Upper lobe of left lung (tissue), 4 donors: ENCODE measurements at regions not wholly inside any gene's neighbourhood (a gene's known extent, or its start where the extent isn't known, plus 50 kb on each side); places are given as distances from the start of the nearest gene placed in this dataset.

Experiments
- POLR2AphosphoS5 ChIP-seq, 2 donors: sonication (generic); formaldehyde crosslinking; IDR thresholded peaks; one replicate each; pipeline ENCODE4 v1.5.1; 2017; ENCODE audit warnings: antibody characterized with exemption in 2 of 2
- TF ChIP-seq, protein P1 (sequence below), 6 experiments: fragments of 450-650 bp in 4 of 6; fragments of 200-600 bp in 2 of 6; sonication (generic) in 2 of 6; IDR thresholded peaks; one replicate each; pipeline ENCODE4 v1.5.1; 2016 to 2019; ENCODE audit warnings: antibody characterized with exemption in 6 of 6

DNA sequence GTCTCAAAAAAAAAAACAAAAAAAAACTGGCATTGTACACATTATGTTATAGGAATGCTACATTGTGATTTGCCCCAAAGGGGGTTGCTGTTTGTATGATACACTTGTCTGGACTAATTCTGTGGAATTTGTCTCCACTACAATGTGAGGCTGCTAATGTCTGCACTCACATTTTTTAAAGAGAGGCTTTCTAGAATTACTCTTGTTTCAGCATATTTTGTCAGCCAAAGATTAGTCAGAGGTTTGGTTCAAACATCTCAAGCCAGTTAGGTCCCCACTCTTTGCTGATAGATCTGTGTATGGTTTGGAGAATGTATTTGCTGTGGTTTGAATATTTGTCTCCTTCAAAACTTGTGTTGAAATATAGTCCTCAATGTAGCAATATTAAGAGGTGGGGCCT is 59.3 kb upstream of the ZNF169 start:
- TF ChIP-seq POLR2AphosphoS5 (IDR thresholded peaks at IDR 0.05): no peak
- TF ChIP-seq, protein P1, sequence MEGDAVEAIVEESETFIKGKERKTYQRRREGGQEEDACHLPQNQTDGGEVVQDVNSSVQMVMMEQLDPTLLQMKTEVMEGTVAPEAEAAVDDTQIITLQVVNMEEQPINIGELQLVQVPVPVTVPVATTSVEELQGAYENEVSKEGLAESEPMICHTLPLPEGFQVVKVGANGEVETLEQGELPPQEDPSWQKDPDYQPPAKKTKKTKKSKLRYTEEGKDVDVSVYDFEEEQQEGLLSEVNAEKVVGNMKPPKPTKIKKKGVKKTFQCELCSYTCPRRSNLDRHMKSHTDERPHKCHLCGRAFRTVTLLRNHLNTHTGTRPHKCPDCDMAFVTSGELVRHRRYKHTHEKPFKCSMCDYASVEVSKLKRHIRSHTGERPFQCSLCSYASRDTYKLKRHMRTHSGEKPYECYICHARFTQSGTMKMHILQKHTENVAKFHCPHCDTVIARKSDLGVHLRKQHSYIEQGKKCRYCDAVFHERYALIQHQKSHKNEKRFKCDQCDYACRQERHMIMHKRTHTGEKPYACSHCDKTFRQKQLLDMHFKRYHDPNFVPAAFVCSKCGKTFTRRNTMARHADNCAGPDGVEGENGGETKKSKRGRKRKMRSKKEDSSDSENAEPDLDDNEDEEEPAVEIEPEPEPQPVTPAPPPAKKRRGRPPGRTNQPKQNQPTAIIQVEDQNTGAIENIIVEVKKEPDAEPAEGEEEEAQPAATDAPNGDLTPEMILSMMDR (IDR thresholded peaks at IDR 0.05): no peak
